ENCODE measurements at regions not wholly inside any gene's neighbourhood (a gene's known extent, or its start where the extent isn't known, plus 50 kb on each side); places are given as distances from the start of the nearest gene placed in this dataset.

- peaks cover 5% of the 10 kb centered on the region for H3K36me3 Mint-ChIP-seq (ENCODE audit: insufficient read depth)
- H3K4me1 Mint-ChIP-seq: peaks cover 15% of the 10 kb centered on the region
- ATAC-seq (replicated peaks; ENCODE audit: extremely low read depth, poor library complexity, severe bottlenecking) (no peak), DNase-seq (ENCODE audit: low spot score in 2 of 2) (no peak)
- no peak overlapping the region for H3K4me3 Mint-ChIP-seq
- no peaks in the 10 kb centered on the region for H3K27me3 Mint-ChIP-seq
- no peak overlapping the region for H3K27ac Mint-ChIP-seq (ENCODE audit: low read depth)
- peaks cover 5% of the 10 kb centered on the region for H3K9me3 Mint-ChIP-seq
These were observed 183.5 kb upstream of the INHBA start for GRCh38 chr7:41886262-41886900.

DNA sequence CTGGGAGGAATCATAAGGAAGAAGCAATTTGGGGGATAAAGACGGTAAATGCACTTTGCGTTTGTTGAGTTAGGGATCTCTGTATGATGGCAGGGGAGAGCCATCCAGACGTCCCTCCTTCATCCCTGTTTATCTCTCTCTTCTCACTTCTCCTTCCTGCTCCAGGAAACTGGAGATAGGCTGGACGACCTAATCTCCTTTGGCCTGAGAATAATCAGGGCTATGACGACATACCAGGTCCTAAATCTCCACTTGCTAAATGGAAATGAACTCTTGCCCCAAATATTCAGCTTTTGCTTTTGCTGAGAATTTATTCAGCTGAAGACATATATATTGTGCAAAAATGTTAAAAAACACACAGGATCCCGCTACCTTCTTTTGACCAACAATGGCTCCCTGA, 182.9 kb upstream of the INHBA start:
- peaks cover 5% of the 10 kb centered on the region for H3K36me3 Mint-ChIP-seq (ENCODE audit: insufficient read depth)
- H3K27ac Mint-ChIP-seq (ENCODE audit: low read depth): no peak overlapping the region
- H3K9me3 Mint-ChIP-seq: peaks cover 5% of the 10 kb centered on the region
- ATAC-seq (replicated peaks; ENCODE audit: extremely low read depth, poor library complexity, severe bottlenecking) (no peak), DNase-seq (ENCODE audit: low spot score in 2 of 2) (no peak)
- H3K27me3 Mint-ChIP-seq: no peaks in the 10 kb centered on the region
- peaks cover 16% of the 10 kb centered on the region for H3K4me1 Mint-ChIP-seq
- H3K4me3 Mint-ChIP-seq: no peak overlapping the region

GRCh38 chr7:41885078-41885477, 182.2 kb upstream of the INHBA start:
- no peak overlapping the region for H3K4me3 Mint-ChIP-seq
- peaks cover 5% of the 10 kb centered on the region for H3K9me3 Mint-ChIP-seq
- H3K27ac Mint-ChIP-seq (ENCODE audit: low read depth): no peak overlapping the region
- H3K27me3 Mint-ChIP-seq: no peaks in the 10 kb centered on the region
- DNase-seq (ENCODE audit: low spot score in 2 of 2): no peak
- peaks cover 16% of the 10 kb centered on the region for H3K4me1 Mint-ChIP-seq
- no peak for ATAC-seq (replicated peaks; ENCODE audit: extremely low read depth, poor library complexity, severe bottlenecking)
- peaks cover 5% of the 10 kb centered on the region for H3K36me3 Mint-ChIP-seq (ENCODE audit: insufficient read depth)

DNA sequence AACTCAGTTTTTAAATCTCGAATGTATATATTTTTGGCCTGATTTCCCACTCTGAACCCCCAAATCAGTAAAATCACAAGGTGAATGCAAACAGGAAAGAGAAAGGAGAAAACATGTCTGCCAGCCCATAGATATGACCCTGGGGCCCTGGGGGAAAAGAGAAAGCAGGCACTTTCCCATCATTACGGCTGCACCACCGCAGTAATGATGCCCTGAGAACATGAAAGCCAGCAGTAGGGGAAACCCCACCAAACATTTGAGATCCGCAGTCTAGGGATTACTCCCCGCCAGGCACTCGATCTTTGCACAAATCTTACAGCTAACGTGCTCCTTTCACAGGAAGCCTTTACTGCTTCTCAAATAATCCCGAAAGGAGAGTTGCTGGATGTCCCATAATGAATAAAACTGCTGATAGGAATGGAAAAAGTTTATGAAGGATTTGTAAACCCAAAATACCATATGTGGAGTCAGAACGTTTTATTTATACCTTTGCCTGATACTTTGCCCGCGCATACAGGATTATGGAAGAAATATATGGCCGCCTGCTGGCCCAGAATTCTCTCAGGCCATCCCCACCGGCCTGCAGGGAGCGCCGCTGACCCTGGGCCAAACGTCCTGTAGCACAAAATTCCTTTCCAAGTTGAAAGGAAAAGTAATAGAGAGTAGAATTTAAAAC, 180.0 kb upstream of the INHBA start:
- peaks cover 5% of the 10 kb centered on the region for H3K36me3 Mint-ChIP-seq (ENCODE audit: insufficient read depth)
- H3K9me3 Mint-ChIP-seq: peaks cover 11% of the 10 kb centered on the region
- ATAC-seq (replicated peaks; ENCODE audit: extremely low read depth, poor library complexity, severe bottlenecking): no peak
- peaks cover 16% of the 10 kb centered on the region for H3K4me1 Mint-ChIP-seq
- DNase-seq (ENCODE audit: low spot score in 2 of 2): no peak
- no peak overlapping the region for H3K4me3 Mint-ChIP-seq
- peak overlapping the region; percentile 92 for H3K27ac Mint-ChIP-seq (ENCODE audit: low read depth)
- no peaks in the 10 kb centered on the region for H3K27me3 Mint-ChIP-seq

- ATAC-seq (replicated peaks; ENCODE audit: extremely low read depth, poor library complexity, severe bottlenecking): no peak
- Mint-ChIP-seq H3K27ac (ENCODE audit: low read depth) (peak overlapping the region; percentile 92), H3K4me1 (peaks cover 16% of the 10 kb centered on the region), H3K4me3 (peak overlapping the region; percentile 78), H3K9me3 (peaks cover 11% of the 10 kb centered on the region), H3K27me3 (no peaks in the 10 kb centered on the region), H3K36me3 (ENCODE audit: insufficient read depth) (peaks cover 5% of the 10 kb centered on the region)
- DNase-seq (ENCODE audit: low spot score in 2 of 2): no peak
These were observed 179.4 kb upstream of the INHBA start for GRCh38 chr7:41882256-41882655.

DNA sequence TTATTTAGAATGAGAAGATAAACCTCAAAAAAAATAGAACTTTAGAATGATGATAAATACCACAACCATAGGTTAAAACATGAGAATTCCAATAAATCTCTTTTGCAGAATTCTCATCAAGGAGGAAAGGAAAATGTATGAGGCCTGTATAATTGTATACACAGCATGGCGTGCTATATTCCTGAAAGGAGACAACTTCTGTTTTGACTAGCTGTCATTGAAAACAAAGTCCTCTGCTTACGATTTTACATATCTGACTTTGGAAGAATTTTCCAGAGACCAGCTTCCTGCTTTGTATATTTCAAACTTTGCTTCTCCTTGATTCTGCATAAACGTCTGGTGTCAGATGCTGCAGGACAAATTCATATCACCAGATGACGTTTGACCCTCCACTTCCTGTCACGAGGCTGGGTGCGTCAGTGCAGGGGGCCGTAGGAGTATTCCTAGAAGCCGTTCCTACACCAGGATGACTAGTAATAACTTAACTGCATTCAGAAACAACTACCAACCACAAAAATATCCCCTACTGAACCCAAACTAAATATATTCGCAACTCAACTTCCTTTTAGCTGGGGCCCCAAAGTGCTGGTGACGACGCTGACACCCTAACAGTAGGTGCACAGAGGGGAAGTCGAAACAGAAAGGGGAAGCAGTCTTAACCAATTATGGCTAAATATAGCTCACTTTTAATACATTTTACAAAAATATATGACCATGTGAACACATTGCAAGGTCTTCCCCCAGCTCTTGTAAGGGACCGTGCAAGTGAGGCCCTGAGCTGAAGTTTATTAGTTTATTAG, 178.6 kb upstream of the INHBA start:
- Mint-ChIP-seq H3K4me3 (peak overlapping the region; percentile 78), H3K9me3 (peaks cover 11% of the 10 kb centered on the region), H3K4me1 (peaks cover 16% of the 10 kb centered on the region), H3K27me3 (no peaks in the 10 kb centered on the region), H3K27ac (ENCODE audit: low read depth) (peak overlapping the region; percentile 92), H3K36me3 (ENCODE audit: insufficient read depth) (peaks cover 5% of the 10 kb centered on the region)
- DNase-seq (ENCODE audit: low spot score in 2 of 2) (peak; percentile 39 to 52), ATAC-seq (replicated peaks; ENCODE audit: extremely low read depth, poor library complexity, severe bottlenecking) (peak; percentile 91)

- H3K4me1 Mint-ChIP-seq: peaks cover 16% of the 10 kb centered on the region
- H3K9me3 Mint-ChIP-seq: peaks cover 11% of the 10 kb centered on the region
- H3K36me3 Mint-ChIP-seq (ENCODE audit: insufficient read depth): peaks cover 3% of the 10 kb centered on the region
- H3K4me3 Mint-ChIP-seq: peak overlapping the region; percentile 3
- H3K27ac Mint-ChIP-seq (ENCODE audit: low read depth): peak overlapping the region; percentile 27
- no peak for DNase-seq (ENCODE audit: low spot score in 2 of 2)
- no peak for ATAC-seq (replicated peaks; ENCODE audit: extremely low read depth, poor library complexity, severe bottlenecking)
- peaks cover 11% of the 10 kb centered on the region for H3K27me3 Mint-ChIP-seq
These were observed 177.2 kb upstream of the INHBA start for GRCh38 chr7:41880107-41880506.

GRCh38 chr7:41879403-41879802, 176.5 kb upstream of the INHBA start:
- no peak for DNase-seq (ENCODE audit: low spot score in 2 of 2)
- Mint-ChIP-seq H3K36me3 (ENCODE audit: insufficient read depth) (peaks cover 3% of the 10 kb centered on the region), H3K9me3 (peaks cover 11% of the 10 kb centered on the region), H3K27me3 (peaks cover 18% of the 10 kb centered on the region), H3K27ac (ENCODE audit: low read depth) (peak overlapping the region; percentile 27), H3K4me1 (peaks cover 16% of the 10 kb centered on the region), H3K4me3 (no peak overlapping the region)
- no peak for ATAC-seq (replicated peaks; ENCODE audit: extremely low read depth, poor library complexity, severe bottlenecking)

GRCh38 chr7:41878309-41879295, 175.7 kb upstream of the INHBA start:
- no peak for ATAC-seq (replicated peaks; ENCODE audit: extremely low read depth, poor library complexity, severe bottlenecking)
- DNase-seq (ENCODE audit: low spot score in 2 of 2): no peak
- Mint-ChIP-seq H3K9me3 (peaks cover 11% of the 10 kb centered on the region), H3K27ac (ENCODE audit: low read depth) (no peak overlapping the region), H3K4me1 (peaks cover 16% of the 10 kb centered on the region), H3K36me3 (ENCODE audit: insufficient read depth) (peaks cover 3% of the 10 kb centered on the region), H3K27me3 (peaks cover 20% of the 10 kb centered on the region), H3K4me3 (no peak overlapping the region)

- DNase-seq (ENCODE audit: low spot score in 2 of 2) (no peak), ATAC-seq (replicated peaks; ENCODE audit: extremely low read depth, poor library complexity, severe bottlenecking) (no peak)
- Mint-ChIP-seq H3K27me3 (peaks cover 20% of the 10 kb centered on the region), H3K9me3 (peaks cover 9% of the 10 kb centered on the region), H3K4me1 (peaks cover 8% of the 10 kb centered on the region), H3K4me3 (no peak overlapping the region), H3K27ac (ENCODE audit: low read depth) (no peak overlapping the region), H3K36me3 (ENCODE audit: insufficient read depth) (peaks cover 3% of the 10 kb centered on the region)
These were observed 174.2 kb upstream of the INHBA start for GRCh38 chr7:41877118-41877517.

GRCh38 chr7:41875513-41875912, 172.6 kb upstream of the INHBA start:
- no peak overlapping the region for H3K4me3 Mint-ChIP-seq
- H3K4me1 Mint-ChIP-seq: no peaks in the 10 kb centered on the region
- H3K9me3 Mint-ChIP-seq: peaks cover 6% of the 10 kb centered on the region
- DNase-seq (ENCODE audit: low spot score in 2 of 2) (no peak), ATAC-seq (replicated peaks; ENCODE audit: extremely low read depth, poor library complexity, severe bottlenecking) (no peak)
- peaks cover 2% of the 10 kb centered on the region for H3K36me3 Mint-ChIP-seq (ENCODE audit: insufficient read depth)
- H3K27ac Mint-ChIP-seq (ENCODE audit: low read depth): no peak overlapping the region
- peaks cover 30% of the 10 kb centered on the region for H3K27me3 Mint-ChIP-seq

DNA sequence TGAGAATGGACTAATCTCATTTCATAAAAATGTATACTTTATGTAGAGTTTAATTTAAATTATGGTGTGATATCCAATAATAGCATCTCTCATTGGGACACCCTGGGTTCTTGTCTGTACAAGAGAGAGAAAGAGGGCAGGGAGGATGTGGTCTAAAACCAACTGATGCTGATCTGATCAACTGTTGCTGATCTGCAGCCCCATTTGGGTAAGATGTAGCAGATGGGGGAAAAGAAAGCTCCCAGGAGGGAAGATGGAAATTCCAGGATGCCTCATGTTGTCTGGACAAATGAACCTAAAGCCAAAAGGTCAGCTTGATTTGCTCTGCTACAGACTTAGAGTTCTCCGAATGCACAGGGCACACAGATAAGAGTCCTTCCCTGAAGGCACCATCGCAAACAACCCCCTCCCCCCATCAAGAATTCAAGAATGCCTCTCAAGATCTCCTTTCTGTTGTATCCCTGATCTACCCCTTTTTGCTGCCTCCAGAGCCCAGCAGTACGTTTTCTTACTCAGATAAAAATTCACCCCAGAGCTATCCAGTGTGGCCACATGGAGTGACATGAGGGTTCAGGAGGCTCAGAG, 171.4 kb upstream of the INHBA start:
- H3K9me3 Mint-ChIP-seq: no peaks in the 10 kb centered on the region
- ATAC-seq (replicated peaks; ENCODE audit: extremely low read depth, poor library complexity, severe bottlenecking) (no peak), DNase-seq (ENCODE audit: low spot score in 2 of 2) (no peak)
- peaks cover 30% of the 10 kb centered on the region for H3K27me3 Mint-ChIP-seq
- no peaks in the 10 kb centered on the region for H3K4me1 Mint-ChIP-seq
- H3K36me3 Mint-ChIP-seq (ENCODE audit: insufficient read depth): peaks cover 2% of the 10 kb centered on the region
- H3K27ac Mint-ChIP-seq (ENCODE audit: low read depth): no peak overlapping the region
- no peak overlapping the region for H3K4me3 Mint-ChIP-seq

All from central memory CD8-positive, alpha-beta T cell (primary cell).